GM03348 (cell line): ENCODE measurements at regions not wholly inside any gene's neighbourhood (a gene's known extent, or its start where the extent isn't known, plus 50 kb on each side); places are given as distances from the start of the nearest gene placed in this dataset.
"Not testable (repeated sequence)": the region's sequence is repeated elsewhere in the genome, so short reads cannot be mapped to it uniquely, and the experiment has no call there.

Source experiments
- DNase-seq: peaks from one replicate; pipeline ENCODE4 v3.0.0; 2012; ENCODE audit warnings: low spot score

- no peak for DNase-seq
Observed at GRCh38 chr19:28685802-28686201, 527.1 kb downstream of the UQCRFS1 start.

- DNase-seq, result not testable (repeated sequence)
Observed at GRCh38 chr19:28685077-28685476, 527.9 kb downstream of the UQCRFS1 start.

GRCh38 chr19:28680111-28680510 is 532.8 kb downstream of the UQCRFS1 start:
- no peak for DNase-seq

- no peak for DNase-seq
Observed at GRCh38 chr19:28670836-28671235, 542.1 kb downstream of the UQCRFS1 start.

- DNase-seq, result no peak
Observed at GRCh38 chr19:28669804-28670203, 543.1 kb downstream of the UQCRFS1 start.

GRCh38 chr19:28667348-28667977 is 545.5 kb downstream of the UQCRFS1 start:
- no peak for DNase-seq

GRCh38 chr19:28665748-28666147 is 547.2 kb downstream of the UQCRFS1 start:
- DNase-seq, result no peak

GRCh38 chr19:28656644-28657043 is 556.3 kb downstream of the UQCRFS1 start:
- no peak for DNase-seq

- DNase-seq, result no peak
Observed at GRCh38 chr19:28655054-28655453, 557.9 kb downstream of the UQCRFS1 start.

GRCh38 chr19:28652765-28653164 is 560.2 kb downstream of the UQCRFS1 start:
- DNase-seq, result no peak

GRCh38 chr19:28646629-28647028 is 566.3 kb downstream of the UQCRFS1 start:
- no peak for DNase-seq

- DNase-seq, result no peak
Observed at GRCh38 chr19:28644169-28644775, 568.7 kb downstream of the UQCRFS1 start.

GRCh38 chr19:28642787-28643683 is 569.9 kb downstream of the UQCRFS1 start:
- DNase-seq, result no peak

- no peak for DNase-seq
Observed at GRCh38 chr19:28641395-28641794, 571.6 kb downstream of the UQCRFS1 start.

GRCh38 chr19:28640506-28640905 is 572.4 kb downstream of the UQCRFS1 start:
- no peak for DNase-seq

GRCh38 chr19:28638445-28638844 is 574.5 kb downstream of the UQCRFS1 start:
- DNase-seq, result no peak

- DNase-seq, result no peak
Observed at GRCh38 chr19:28636706-28637105, 576.2 kb downstream of the UQCRFS1 start.

GRCh38 chr19:28636016-28636629 is 576.8 kb downstream of the UQCRFS1 start:
- no peak for DNase-seq

GRCh38 chr19:28634837-28635236 is 578.1 kb downstream of the UQCRFS1 start:
- DNase-seq, result no peak

GRCh38 chr19:28634019-28634328 is 579.0 kb downstream of the UQCRFS1 start:
- DNase-seq, result no peak

GRCh38 chr19:28633319-28634018 is 579.5 kb downstream of the UQCRFS1 start:
- peak; percentile 65 for DNase-seq
